IMR-90 (cell line): ENCODE measurements at regions not wholly inside any gene's neighbourhood (a gene's known extent, or its start where the extent isn't known, plus 50 kb on each side); places are given as distances from the start of the nearest gene placed in this dataset.
"Not testable (repeated sequence)": the region's sequence is repeated elsewhere in the genome, so short reads cannot be mapped to it uniquely, and the experiment has no call there.

Experiments used
- ATAC-seq: fragments of 200-7000 bp; cut with Tn5 transposase; 2 replicates; pipeline ENCODE4 v1.9.1; 2020; ENCODE audit warnings: low read depth, mild to moderate bottlenecking, moderate library complexity
- BruUV-seq: library from RNA; stranded (reverse); fragments of 400-500 nt; replicated peaks from 2 replicates; lab custom pipeline; 2021; lab: Mats Ljungman, UMichigan
- CTCF ChIA-PET: fragments of 300-600 bp; formaldehyde crosslinking; extraction: SDS; loops from one replicate; lab custom pipeline; 2021; ENCODE audit warnings: antibody characterized with exemption; lab: Yijun Ruan, JAX
- POLR2A ChIA-PET: fragments of 300-600 bp; sonication (Branson Sonifier 250); formaldehyde crosslinking; loops from one replicate; lab custom pipeline; 2022; ENCODE audit warnings: antibody characterized with exemption; ENCODE audit not compliant: unreplicated experiment; lab: Charles Lee
- DNase-seq: peaks from one replicate; pipeline ENCODE4 v3.0.0; 2013
- H2AFZ ChIP-seq: replicated peaks from 2 replicates; pipeline ENCODE3; 2013; ENCODE audit warnings: low read length, mild to moderate bottlenecking; ENCODE audit not compliant: poor library complexity
- H2AK5ac ChIP-seq: 2 replicates; pipeline ENCODE4 v1.6.1; 2013; ENCODE audit warnings: low read depth, low read length, inconsistent platforms
- H2AK9ac ChIP-seq: replicated peaks from 2 replicates; pipeline ENCODE3; 2013; ENCODE audit warnings: mild to moderate bottlenecking, low read depth, low read length, moderate library complexity; ENCODE audit not compliant: poor library complexity
- H2BK120ac ChIP-seq: 2 replicates; pipeline ENCODE4 v1.6.1; 2013; ENCODE audit warnings: low read depth, low read length, inconsistent platforms
- H2BK15ac ChIP-seq: 3 replicates; pipeline ENCODE4 v1.6.1; 2013; ENCODE audit warnings: low read depth, low read length, inconsistent platforms
- H2BK20ac ChIP-seq: 2 replicates; pipeline ENCODE4 v1.6.1; 2013; ENCODE audit warnings: low read depth, mild to moderate bottlenecking, inconsistent platforms, low read length, moderate library complexity
- H2BK5ac ChIP-seq: 2 replicates; pipeline ENCODE4 v1.6.1; 2013; ENCODE audit warnings: mild to moderate bottlenecking, low read depth, low read length, inconsistent platforms; ENCODE audit not compliant: poor library complexity, severe bottlenecking
- H3K14ac ChIP-seq: replicated peaks from 2 replicates; pipeline ENCODE4 v1.6.1; 2013; ENCODE audit warnings: low read depth, low read length, inconsistent platforms
- H3K18ac ChIP-seq: 2 replicates; pipeline ENCODE4 v1.6.1; 2013; ENCODE audit warnings: low read depth, low read length, control low read depth
- H3K23ac ChIP-seq: 2 replicates; pipeline ENCODE4 v1.6.1; 2013; ENCODE audit warnings: low read depth, low read length, inconsistent platforms
- H3K27ac ChIP-seq: 2 replicates; pipeline ENCODE4 v1.5.1; 2013; ENCODE audit warnings: mild to moderate bottlenecking, control low read depth, low read length; ENCODE audit not compliant: insufficient read depth
- H3K27me3 ChIP-seq: 2 replicates; pipeline ENCODE4 v1.6.1; 2013; ENCODE audit warnings: low read length; ENCODE audit not compliant: control insufficient read depth, insufficient read depth
- H3K36me3 ChIP-seq: 2 replicates; pipeline ENCODE4 v1.6.1; 2013; ENCODE audit warnings: low read length, mixed read lengths; ENCODE audit not compliant: control insufficient read depth, insufficient read depth
- H3K4ac ChIP-seq: 2 replicates; pipeline ENCODE4 v1.6.1; 2013; ENCODE audit warnings: low read depth, low read length, inconsistent platforms
- H3K4me1 ChIP-seq: 2 replicates; pipeline ENCODE4 v1.6.1; 2013; ENCODE audit warnings: low read length, mixed read lengths; ENCODE audit not compliant: control insufficient read depth, insufficient read depth
- H3K4me2 ChIP-seq: 2 replicates; pipeline ENCODE4 v1.6.1; 2013; ENCODE audit warnings: low read depth, mild to moderate bottlenecking, control low read depth, low read length, moderate library complexity
- H3K4me3 ChIP-seq: 2 replicates; pipeline ENCODE4 v1.5.1; 2013; ENCODE audit warnings: low read depth, mild to moderate bottlenecking, control low read depth, low read length, moderate library complexity; ENCODE audit not compliant: insufficient read depth
- H3K56ac ChIP-seq: 2 replicates; pipeline ENCODE4 v1.6.1; 2013; ENCODE audit warnings: low read length, inconsistent platforms; ENCODE audit not compliant: insufficient read depth; ENCODE audit errors: extremely low read depth
- H3K79me1 ChIP-seq, 2 experiments: 2 replicates each; pipeline ENCODE4 v1.6.1; 2013; ENCODE audit warnings: low read length in 2 of 2, inconsistent platforms in 1 of 2, low read depth in 1 of 2
- H3K9ac ChIP-seq: 2 replicates; pipeline ENCODE4 v1.6.1; 2013; ENCODE audit warnings: low read depth, low read length, control low read depth
- H3K9me1 ChIP-seq: 2 replicates; pipeline ENCODE4 v1.6.1; 2013; ENCODE audit warnings: low read length, inconsistent platforms; ENCODE audit not compliant: insufficient read depth
- H3K9me3 ChIP-seq: 2 replicates; pipeline ENCODE4 v1.6.1; 2013; ENCODE audit warnings: low read length; ENCODE audit not compliant: control insufficient read depth, insufficient read depth
- H4K20me1 ChIP-seq: 2 replicates; pipeline ENCODE4 v1.6.1; 2013; ENCODE audit warnings: low read length, inconsistent platforms; ENCODE audit not compliant: insufficient read depth
- H4K5ac ChIP-seq: 2 replicates; pipeline ENCODE4 v1.6.1; 2013; ENCODE audit warnings: mild to moderate bottlenecking, low read depth, low read length, control low read depth
- H4K8ac ChIP-seq, 2 experiments: 2 replicates each; pipeline ENCODE4 v1.6.1; 2013; ENCODE audit warnings: low read depth in 2 of 2, low read length in 2 of 2, control low read depth in 1 of 2, inconsistent platforms in 1 of 2
- H4K91ac ChIP-seq: 2 replicates; pipeline ENCODE4 v1.6.1; 2013; ENCODE audit warnings: low read depth, low read length, inconsistent platforms; ENCODE audit not compliant: insufficient read depth
- WGBS, 2 experiments: methylation state at CpG; one replicate each; pipeline versions ENCODE4 v1.1.5 to v1.1.7; 2013; ENCODE audit warnings: missing lambda C conversion rate in 2 of 2; ENCODE audit not compliant: insufficient read length in 1 of 2; ENCODE audit errors: extremely low coverage in 2 of 2; 5-methylcytosine and 5-hydroxymethylcytosine counted together
- dilution Hi-C: fragments of 300-500 bp; cut with HindIII; formaldehyde crosslinking; loops from one replicate; pipeline ENCODE4 v1.14.3; 2018; ENCODE audit warnings: low sequenced_read_pairs; ENCODE audit not compliant: unreplicated experiment
- in situ Hi-C: fragments of 300-500 bp; cut with MboI; formaldehyde crosslinking; loops from 3 replicates; pipeline ENCODE4 v1.14.3; 2019; ENCODE audit warnings: low sequenced_read_pairs, inconsistent platforms, mixed read lengths
- intact Hi-C: fragments of 100-400 bp; cut with micrococcal nuclease; formaldehyde crosslinking; loops from 2 replicates; pipeline ENCODE4 v1.10.0; 2022

GRCh38 chr5:91308157-91308556, 75.0 kb downstream of the ARRDC3 start:
- in situ Hi-C loops, H3K36me3 ChIP-seq, H3K27ac ChIP-seq, H3K79me1 ChIP-seq, POLR2A ChIA-PET, H3K4ac ChIP-seq, H3K4me3 ChIP-seq, H2BK15ac ChIP-seq, H2AFZ ChIP-seq, BruUV-seq, H2AK9ac ChIP-seq, H3K9ac ChIP-seq, H2BK5ac ChIP-seq, H3K4me2 ChIP-seq, H4K8ac ChIP-seq, intact Hi-C loops, H4K91ac ChIP-seq, H4K5ac ChIP-seq, H3K56ac ChIP-seq, H3K9me3 ChIP-seq, DNase-seq, H2AK5ac ChIP-seq, ATAC-seq, H4K20me1 ChIP-seq, H3K27me3 ChIP-seq, H2BK20ac ChIP-seq, H2BK120ac ChIP-seq, dilution Hi-C loops, H3K14ac ChIP-seq, H3K23ac ChIP-seq, H3K18ac ChIP-seq: not testable (repeated sequence)
- Histone ChIP-seq H3K4me1 (peaks cover 10% of the 10 kb centered on the region), H3K9me1 (peaks cover 16% of the 10 kb centered on the region)
- WGBS, 2 experiments: 88% methylated on average over 3 of the region's 5 CpGs; no CpG with 5 or more reads in 1 of the 2 experiments
- CTCF ChIA-PET: interaction anchor here (1.7 kb wide), 1 partner anchor 76 kb away, joined by 6 read pairs; no protein-coding TSS in a partner anchor
